Neutrophil (primary cell): ENCODE measurements at regions not wholly inside any gene's neighbourhood (a gene's known extent, or its start where the extent isn't known, plus 50 kb on each side); places are given as distances from the start of the nearest gene placed in this dataset.
A peak's percentile ranks its signal among the peaks of the same experiment; 100 is the strongest.

Experiments
- H3K27ac ChIP-seq: fragments of 200-600 bp; sonication (generic); 2 replicates; pipeline ENCODE4 v1.5.1; 2016; ENCODE audit warnings: mild to moderate bottlenecking, moderate library complexity
- H3K27me3 ChIP-seq: fragments of 200-600 bp; sonication (generic); 2 replicates; pipeline ENCODE4 v1.6.0; 2016; ENCODE audit warnings: mild to moderate bottlenecking
- H3K36me3 ChIP-seq: fragments of 200-600 bp; sonication (generic); 2 replicates; pipeline ENCODE4 v1.5.1; 2017
- H3K4me1 ChIP-seq, 2 experiments: fragments of 200-600 bp in 1 of 2; sonication (generic) in 1 of 2; 1 replicate in 1 of 2; 2 replicates in 1 of 2; pipeline versions ENCODE4 v1.5.1 to v1.6.1; 2013 to 2016; ENCODE audit warnings: low read depth in 1 of 2, low read length in 1 of 2, mild to moderate bottlenecking in 1 of 2, moderate library complexity in 1 of 2; ENCODE audit not compliant: control insufficient read depth in 1 of 2, insufficient read depth in 1 of 2
- H3K4me3 ChIP-seq, 2 experiments: fragments of 200-600 bp in 1 of 2; sonication (generic) in 1 of 2; 1 replicate in 1 of 2; 2 replicates in 1 of 2; pipeline ENCODE4 v1.5.1; 2013 to 2016; ENCODE audit warnings: low read depth in 1 of 2, low read length in 1 of 2, mild to moderate bottlenecking in 1 of 2, moderate library complexity in 1 of 2
- H3K9me3 ChIP-seq: fragments of 200-600 bp; sonication (generic); 2 replicates; pipeline ENCODE4 v1.5.1; 2016
- CTCF ChIP-seq: fragments of 200-600 bp; sonication (generic); IDR thresholded peaks from 2 replicates; pipeline ENCODE4 v1.5.1; 2016; ENCODE audit warnings: antibody characterized with exemption

- TF ChIP-seq CTCF: no peak
- Histone ChIP-seq H3K9me3 (no peaks in the 10 kb centered on the region), H3K27me3 (no peaks in the 10 kb centered on the region), H3K4me1 (no peaks in the 10 kb centered on the region), H3K4me3 (no peak overlapping the region), H3K36me3 (no peaks in the 10 kb centered on the region), H3K27ac (no peak overlapping the region)
Measured at GRCh38 chr4:36439556-36439955, 158.1 kb downstream of the DTHD1 start.

GRCh38 chr4:36445480-36445879 is 164.1 kb downstream of the DTHD1 start:
- Histone ChIP-seq H3K27me3 (no peaks in the 10 kb centered on the region), H3K4me3 (no peak overlapping the region), H3K4me1 (peaks cover 22 to 28% of the 10 kb centered on the region in 2 experiments), H3K36me3 (no peaks in the 10 kb centered on the region), H3K9me3 (no peaks in the 10 kb centered on the region), H3K27ac (peak overlapping the region; percentile 63)
- TF ChIP-seq CTCF: no peak

DNA sequence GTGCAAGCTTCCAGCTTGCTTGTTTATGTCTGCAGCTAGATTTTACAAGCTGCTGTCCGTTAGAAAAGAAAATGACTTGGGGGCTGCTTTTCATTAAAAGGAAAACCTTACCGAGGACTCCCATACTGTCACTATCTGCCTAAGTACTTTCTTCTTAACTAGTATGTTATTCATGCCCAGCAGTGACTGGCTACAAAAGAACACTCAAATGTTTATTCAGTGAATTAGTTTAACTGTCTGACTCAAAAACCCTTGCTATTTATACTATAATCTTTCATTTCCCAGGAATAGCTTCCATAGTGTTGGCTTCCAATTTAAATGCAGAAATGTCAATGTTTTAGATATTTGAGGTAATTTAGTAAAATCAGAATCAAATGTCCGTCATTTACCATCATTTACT is 164.9 kb downstream of the DTHD1 start:
- Histone ChIP-seq H3K4me1 (peaks cover 22 to 28% of the 10 kb centered on the region in 2 experiments), H3K27me3 (no peaks in the 10 kb centered on the region), H3K4me3 (no peak overlapping the region), H3K27ac (peak overlapping the region; percentile 63), H3K9me3 (no peaks in the 10 kb centered on the region), H3K36me3 (no peaks in the 10 kb centered on the region)
- no peak for TF ChIP-seq CTCF

DNA sequence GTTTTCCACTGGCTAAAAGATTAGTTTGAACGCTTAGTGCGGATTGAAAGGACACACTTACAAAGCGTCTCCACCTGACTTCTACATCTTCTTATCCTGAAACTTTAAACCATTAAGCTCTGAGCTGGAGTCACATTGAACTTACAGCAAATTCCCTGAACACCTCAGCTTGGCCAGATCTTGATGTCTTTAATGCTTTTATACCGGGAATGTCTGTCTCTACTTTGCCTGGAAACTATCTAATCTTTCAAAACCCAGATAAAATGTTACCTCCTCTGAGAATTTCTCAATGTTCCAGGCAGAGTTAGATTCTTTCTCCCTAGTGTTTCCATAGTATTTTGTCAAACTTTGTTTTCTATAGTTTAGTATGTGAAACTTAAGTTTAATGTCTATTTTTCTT is 179.9 kb downstream of the DTHD1 start:
- Histone ChIP-seq H3K27me3 (no peaks in the 10 kb centered on the region), H3K4me3 (no peak overlapping the region), H3K27ac (no peak overlapping the region), H3K9me3 (no peaks in the 10 kb centered on the region), H3K4me1 (no peaks in the 10 kb centered on the region), H3K36me3 (no peaks in the 10 kb centered on the region)
- no peak for TF ChIP-seq CTCF

DNA sequence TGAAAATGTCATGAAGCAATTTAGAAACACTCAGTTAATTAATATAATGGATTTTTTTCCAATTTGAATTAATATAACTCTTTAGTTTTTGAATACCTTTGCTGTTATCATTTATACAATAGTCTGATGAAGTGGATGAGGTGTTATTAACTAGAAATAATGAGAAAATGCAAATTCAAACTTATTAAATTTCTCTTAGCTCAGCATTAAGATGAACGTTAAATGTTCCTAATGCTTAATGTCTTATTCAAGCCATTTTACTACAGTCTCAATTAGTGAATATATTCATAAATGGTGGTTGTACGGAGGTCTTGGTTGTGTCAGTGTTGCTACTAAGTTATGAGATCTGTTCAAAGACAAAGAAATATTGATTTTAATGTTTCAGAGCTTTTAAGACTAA is 186.3 kb downstream of the DTHD1 start:
- Histone ChIP-seq H3K27ac (no peak overlapping the region), H3K27me3 (no peaks in the 10 kb centered on the region), H3K9me3 (no peaks in the 10 kb centered on the region), H3K4me3 (no peak overlapping the region), H3K36me3 (no peaks in the 10 kb centered on the region), H3K4me1 (no peaks in the 10 kb centered on the region)
- no peak for TF ChIP-seq CTCF

DNA sequence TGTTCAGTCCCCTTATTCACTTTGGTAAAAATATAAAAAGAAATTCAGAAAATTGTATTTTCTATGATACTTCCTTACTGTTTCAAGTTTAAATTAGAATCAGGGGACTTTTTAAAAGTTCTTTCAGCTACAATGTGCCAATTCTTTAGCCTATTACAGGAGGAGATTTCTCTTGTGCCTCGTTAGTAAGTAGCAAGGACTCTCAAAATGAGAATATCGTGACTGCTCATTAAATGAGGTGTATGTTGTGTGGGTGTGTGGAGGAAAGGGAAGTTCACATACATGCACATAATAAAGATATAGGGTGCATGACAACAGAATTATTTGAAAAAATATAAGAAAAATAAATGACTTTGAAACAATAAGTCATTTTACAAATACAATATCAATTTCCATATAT is 190.5 kb downstream of the DTHD1 start:
- no peak overlapping the region for H3K4me3 ChIP-seq
- H3K27ac ChIP-seq: no peak overlapping the region
- H3K4me1 ChIP-seq: no peaks in the 10 kb centered on the region
- no peaks in the 10 kb centered on the region for H3K27me3 ChIP-seq
- no peak for TF ChIP-seq CTCF
- H3K9me3 ChIP-seq: no peaks in the 10 kb centered on the region
- no peaks in the 10 kb centered on the region for H3K36me3 ChIP-seq
